PFSK-1 (cell line): ENCODE measurements at regions not wholly inside any gene's neighbourhood (a gene's known extent, or its start where the extent isn't known, plus 50 kb on each side); places are given as distances from the start of the nearest gene placed in this dataset.

Experiments used
- FOXP2 ChIP-seq: optimal IDR thresholded peaks from 2 replicates; pipeline ENCODE3; 2011; ENCODE audit warnings: borderline replicate concordance, control low read depth, inconsistent platforms; ENCODE audit not compliant: insufficient read depth; ENCODE audit errors: extremely low read length, extremely low read depth
- POLR2AphosphoS5 ChIP-seq: IDR thresholded peaks from 2 replicates; pipeline ENCODE4 v1.6.1; 2012; ENCODE audit warnings: low read depth, mild to moderate bottlenecking, control low read depth, low read length, moderate library complexity
- SIN3A ChIP-seq: IDR thresholded peaks from 2 replicates; pipeline ENCODE4 v1.6.1; 2012; ENCODE audit warnings: mild to moderate bottlenecking, low read length, moderate library complexity, borderline replicate concordance; ENCODE audit not compliant: insufficient read depth
- TAF1 ChIP-seq: IDR thresholded peaks from 2 replicates; pipeline ENCODE4 v1.6.1; 2012; ENCODE audit warnings: low read length, control low read depth, borderline replicate concordance; ENCODE audit not compliant: insufficient read depth
- TF ChIP-seq, protein P1 (sequence below), 2 experiments: IDR thresholded peaks; 2 replicates each; pipeline versions ENCODE4 v1.6.1 to v1.8.0; 2011 to 2012; ENCODE audit warnings: low read depth in 2 of 2, low read length in 2 of 2, control low read depth in 1 of 2, inconsistent platforms in 1 of 2, mild to moderate bottlenecking in 1 of 2, moderate library complexity in 1 of 2; ENCODE audit not compliant: insufficient read depth in 1 of 2

DNA sequence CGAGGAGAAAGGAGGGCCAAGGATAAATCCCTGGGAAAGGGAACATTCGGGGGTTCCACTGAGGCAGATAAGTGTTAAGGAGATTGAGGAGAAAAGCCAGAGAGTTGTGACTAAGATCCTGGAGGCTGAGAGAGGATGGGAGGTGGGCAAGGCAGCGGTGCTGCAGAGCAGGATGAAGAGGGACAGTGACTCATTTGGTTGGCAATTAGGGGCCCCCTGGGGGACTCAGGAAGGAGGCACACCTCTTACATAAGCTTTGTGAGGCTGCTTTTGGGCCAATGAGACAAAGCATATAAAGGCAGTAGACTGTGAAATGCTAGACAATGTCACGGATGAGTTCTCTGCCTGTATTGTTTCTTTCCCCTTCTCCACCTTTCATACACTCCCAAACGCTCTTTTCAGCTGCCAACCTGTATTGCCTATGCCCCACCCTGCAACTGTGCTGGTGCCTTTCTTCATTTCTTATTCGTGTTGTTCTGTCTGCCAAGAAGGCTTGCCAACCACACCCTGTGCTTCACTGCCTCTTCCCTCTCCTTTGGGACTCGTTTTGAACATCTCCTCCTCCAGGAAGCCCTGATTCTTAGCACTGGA, 246.8 kb upstream of the KIRREL3 start:
- TF ChIP-seq TAF1 (no peak), SIN3A (no peak), POLR2AphosphoS5 (no peak), FOXP2 (no peak)
- TF ChIP-seq, protein P1, sequence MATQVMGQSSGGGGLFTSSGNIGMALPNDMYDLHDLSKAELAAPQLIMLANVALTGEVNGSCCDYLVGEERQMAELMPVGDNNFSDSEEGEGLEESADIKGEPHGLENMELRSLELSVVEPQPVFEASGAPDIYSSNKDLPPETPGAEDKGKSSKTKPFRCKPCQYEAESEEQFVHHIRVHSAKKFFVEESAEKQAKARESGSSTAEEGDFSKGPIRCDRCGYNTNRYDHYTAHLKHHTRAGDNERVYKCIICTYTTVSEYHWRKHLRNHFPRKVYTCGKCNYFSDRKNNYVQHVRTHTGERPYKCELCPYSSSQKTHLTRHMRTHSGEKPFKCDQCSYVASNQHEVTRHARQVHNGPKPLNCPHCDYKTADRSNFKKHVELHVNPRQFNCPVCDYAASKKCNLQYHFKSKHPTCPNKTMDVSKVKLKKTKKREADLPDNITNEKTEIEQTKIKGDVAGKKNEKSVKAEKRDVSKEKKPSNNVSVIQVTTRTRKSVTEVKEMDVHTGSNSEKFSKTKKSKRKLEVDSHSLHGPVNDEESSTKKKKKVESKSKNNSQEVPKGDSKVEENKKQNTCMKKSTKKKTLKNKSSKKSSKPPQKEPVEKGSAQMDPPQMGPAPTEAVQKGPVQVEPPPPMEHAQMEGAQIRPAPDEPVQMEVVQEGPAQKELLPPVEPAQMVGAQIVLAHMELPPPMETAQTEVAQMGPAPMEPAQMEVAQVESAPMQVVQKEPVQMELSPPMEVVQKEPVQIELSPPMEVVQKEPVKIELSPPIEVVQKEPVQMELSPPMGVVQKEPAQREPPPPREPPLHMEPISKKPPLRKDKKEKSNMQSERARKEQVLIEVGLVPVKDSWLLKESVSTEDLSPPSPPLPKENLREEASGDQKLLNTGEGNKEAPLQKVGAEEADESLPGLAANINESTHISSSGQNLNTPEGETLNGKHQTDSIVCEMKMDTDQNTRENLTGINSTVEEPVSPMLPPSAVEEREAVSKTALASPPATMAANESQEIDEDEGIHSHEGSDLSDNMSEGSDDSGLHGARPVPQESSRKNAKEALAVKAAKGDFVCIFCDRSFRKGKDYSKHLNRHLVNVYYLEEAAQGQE (IDR thresholded peaks at IDR 0.05; ENCODE audit: insufficient read depth in 1 of 2, low read depth in 2 of 2, low read length in 2 of 2), result no peak
